Right ventricle myocardium inferior (tissue), 1 donor: ENCODE measurements at regions not wholly inside any gene's neighbourhood (a gene's known extent, or its start where the extent isn't known, plus 50 kb on each side); places are given as distances from the start of the nearest gene placed in this dataset.
"Not testable (repeated sequence)": the region's sequence is repeated elsewhere in the genome, so short reads cannot be mapped to it uniquely, and the experiment has no call there.

Experiments used
- ATAC-seq: fragments of 200-7000 bp; cut with Tn5 transposase; one replicate; pipeline ENCODE4 v1.9.1; 2020; ENCODE audit warnings: mild to moderate bottlenecking, moderate library complexity
- DNase-seq: peaks from one replicate; pipeline ENCODE4 v3.0.0; 2021; ENCODE audit errors: missing footprints
- intact Hi-C: fragments of 100-400 bp; cut with DNase I; formaldehyde crosslinking; loops from one replicate; pipeline ENCODE4 v1.11.0; 2022
- donor health status: DM: no; HTN: yes; CAD: no; lungs with severe emphysema.

GRCh38 chr18:70398076-70398475 lies 109.2 kb downstream of the SOCS6 start:
- DNase-seq (no peak), ATAC-seq (no peak)
- intact Hi-C loops = no loop called here

- no peak for ATAC-seq
- intact Hi-C loops = no loop called here
Observed at GRCh38 chr18:70397259-70397925, 108.5 kb downstream of the SOCS6 start.

GRCh38 chr18:70395771-70396170 lies 106.9 kb downstream of the SOCS6 start:
- ATAC-seq, intact Hi-C loops, DNase-seq: not testable (repeated sequence)

More at GRCh38 chr18:70397259-70397925, 108.5 kb downstream of the SOCS6 start:
- DNase-seq = no peak

GRCh38 chr18:70394672-70395071 lies 105.8 kb downstream of the SOCS6 start:
- no peak for DNase-seq
- intact Hi-C loops = no loop called here
- ATAC-seq = no peak

GRCh38 chr18:70390371-70391090 lies 101.7 kb downstream of the SOCS6 start:
- ATAC-seq (no peak), DNase-seq (no peak)
- intact Hi-C loops = no loop called here

- DNase-seq, ATAC-seq, intact Hi-C loops: not testable (repeated sequence)
Observed at GRCh38 chr18:70389036-70389435, 100.2 kb downstream of the SOCS6 start.

- intact Hi-C loops = no loop called here
- no peak for ATAC-seq
- no peak for DNase-seq
Observed at GRCh38 chr18:70387027-70387426, 98.2 kb downstream of the SOCS6 start.

GRCh38 chr18:70386582-70386981 lies 97.7 kb downstream of the SOCS6 start:
- no peak for ATAC-seq
- no peak for DNase-seq
- intact Hi-C loops = no loop called here

- intact Hi-C loops = no loop called here
- DNase-seq = no peak
- no peak for ATAC-seq
Observed at GRCh38 chr18:70385474-70385873, 96.6 kb downstream of the SOCS6 start.

GRCh38 chr18:70384181-70384790 lies 95.4 kb downstream of the SOCS6 start:
- no peak for DNase-seq
- ATAC-seq = no peak
- intact Hi-C loops = no loop called here

GRCh38 chr18:70382992-70383717 lies 94.3 kb downstream of the SOCS6 start:
- intact Hi-C loops = no loop called here
- no peak for DNase-seq
- ATAC-seq = no peak

GRCh38 chr18:70382017-70382416 lies 93.2 kb downstream of the SOCS6 start:
- ATAC-seq (no peak), DNase-seq (no peak)
- intact Hi-C loops = no loop called here

- intact Hi-C loops = no loop called here
- no peak for DNase-seq
- peak; percentile 87 for ATAC-seq
Observed at GRCh38 chr18:70380915-70381896, 92.4 kb downstream of the SOCS6 start.
